H1 (cell line): ENCODE measurements at regions not wholly inside any gene's neighbourhood (a gene's known extent, or its start where the extent isn't known, plus 50 kb on each side); places are given as distances from the start of the nearest gene placed in this dataset.

Experiments used
- CTCF ChIA-PET: fragments of 300-600 bp; sonication (Branson Sonifier 250); formaldehyde crosslinking; loops from one replicate; lab custom pipeline; 2021; ENCODE audit not compliant: partially characterized antibody; lab: Charles Lee
- POLR2A ChIA-PET: fragments of 300-600 bp; sonication (Branson Sonifier 250); formaldehyde crosslinking; loops from one replicate; lab custom pipeline; 2021; ENCODE audit warnings: inconsistent platforms; ENCODE audit not compliant: partially characterized antibody; lab: Charles Lee
- DNase-seq, 2 experiments: peaks; one replicate each; pipeline versions ENCODE4 v3.0.0 to v3.0.0-alpha.2; 2010 to 2022; ENCODE audit warnings: low spot score in 2 of 2, low read depth in 1 of 2, mixed read lengths in 1 of 2
- FAIRE-seq: peaks from 2 replicates; lab custom pipeline; 2011; peaks lifted over from hg19 to GRCh38; lab: Jason Lieb, UNC
- H2AFZ ChIP-seq: 2 replicates; pipeline ENCODE4 v1.8.1; 2012; ENCODE audit warnings: low read length, inconsistent platforms
- H2AK5ac ChIP-seq: 2 replicates; pipeline ENCODE4 v1.6.1; 2013; ENCODE audit warnings: low read depth, low read length
- H2BK120ac ChIP-seq: replicated peaks from 2 replicates; pipeline ENCODE3; 2013; ENCODE audit warnings: low read depth, low read length, inconsistent platforms
- H2BK12ac ChIP-seq: 2 replicates; pipeline ENCODE4 v1.6.1; 2013; ENCODE audit warnings: low read depth, low read length
- H2BK15ac ChIP-seq: 2 replicates; pipeline ENCODE4 v1.6.1; 2013; ENCODE audit warnings: low read length
- H2BK20ac ChIP-seq: 2 replicates; pipeline ENCODE4 v1.6.1; 2013; ENCODE audit warnings: low read length
- H2BK5ac ChIP-seq: 2 replicates; pipeline ENCODE4 v1.6.1; 2013; ENCODE audit warnings: low read depth, low read length
- H3K14ac ChIP-seq: 2 replicates; pipeline ENCODE4 v1.6.1; 2013; ENCODE audit warnings: inconsistent platforms; ENCODE audit not compliant: insufficient read length
- H3K18ac ChIP-seq: 2 replicates; pipeline ENCODE4 v1.6.1; 2013; ENCODE audit warnings: low read length; ENCODE audit errors: extremely low read depth
- H3K23ac ChIP-seq: 2 replicates; pipeline ENCODE4 v1.6.1; 2013; ENCODE audit warnings: inconsistent platforms; ENCODE audit not compliant: insufficient read length
- H3K23me2 ChIP-seq: 2 replicates; pipeline ENCODE4 v1.6.1; 2013; ENCODE audit warnings: low read depth, low read length
- H3K27ac ChIP-seq: 2 replicates; pipeline ENCODE4 v1.6.1; 2011; ENCODE audit warnings: low read depth, low read length, inconsistent platforms
- H3K27me3 ChIP-seq, 4 experiments: replicated peaks in 1 of 4; 1 replicate in 1 of 4; 2 replicates in 3 of 4; pipeline versions ENCODE4 v1.6.1 to v1.8.1; 2011 to 2013; ENCODE audit warnings: low read length in 3 of 4, mild to moderate bottlenecking in 3 of 4, inconsistent platforms in 2 of 4, mixed read lengths in 2 of 4, moderate library complexity in 1 of 4; ENCODE audit not compliant: control insufficient read depth in 3 of 4, insufficient read depth in 3 of 4; ENCODE audit errors: extremely low read depth in 1 of 4
- H3K36me3 ChIP-seq, 4 experiments: 2 replicates each; pipeline versions ENCODE4 v1.6.1 to v1.8.1; 2011 to 2013; ENCODE audit warnings: mild to moderate bottlenecking in 4 of 4, low read length in 3 of 4, moderate library complexity in 2 of 4, control low read depth in 1 of 4, inconsistent platforms in 1 of 4; ENCODE audit not compliant: insufficient read depth in 4 of 4, control insufficient read depth in 2 of 4
- H3K4ac ChIP-seq: replicated peaks from 2 replicates; pipeline ENCODE3; 2013; ENCODE audit warnings: low read length, low read depth, mixed read lengths, inconsistent platforms; ENCODE audit not compliant: insufficient read length
- H3K4me1 ChIP-seq, 4 experiments: replicated peaks in 1 of 4; 1 replicate in 1 of 4; 2 replicates in 3 of 4; pipeline versions ENCODE4 v1.6.1 to v1.8.1; 2011 to 2013; ENCODE audit warnings: low read length in 3 of 4, inconsistent platforms in 2 of 4, mixed read lengths in 1 of 4; ENCODE audit not compliant: insufficient read depth in 4 of 4, control insufficient read depth in 3 of 4
- H3K4me2 ChIP-seq, 2 experiments: 2 replicates each; pipeline versions ENCODE4 v1.6.1 to v1.8.1; 2011 to 2013; ENCODE audit warnings: low read depth in 2 of 2, low read length in 2 of 2, control low read depth in 1 of 2, inconsistent platforms in 1 of 2, mild to moderate bottlenecking in 1 of 2; ENCODE audit not compliant: insufficient read depth in 1 of 2
- H3K4me3 ChIP-seq, 4 experiments: fragments of 200-600, 300-600 bp in 1 of 4; sonication (generic), shearing (Covaris generic), sonication (Bioruptor Twin) in 1 of 4; 2 replicates each; pipeline versions ENCODE4 v1.5.1 to v1.8.1; 2011 to 2016; ENCODE audit warnings: low read length in 4 of 4, low read depth in 3 of 4, control low read depth in 2 of 4, inconsistent platforms in 2 of 4, mild to moderate bottlenecking in 2 of 4, mixed read lengths in 1 of 4, moderate library complexity in 1 of 4; ENCODE audit not compliant: insufficient read depth in 2 of 4; ENCODE audit errors: extremely low read depth in 1 of 4
- H3K56ac ChIP-seq: replicated peaks from 2 replicates; pipeline ENCODE3; 2013; ENCODE audit warnings: low read depth, mild to moderate bottlenecking, mixed read lengths, low read length, inconsistent platforms; ENCODE audit not compliant: insufficient read length
- H3K79me1 ChIP-seq: 2 replicates; pipeline ENCODE4 v1.6.1; 2013; ENCODE audit warnings: low read depth, low read length, control low read depth
- H3K79me2 ChIP-seq, 2 experiments: 2 replicates each; pipeline versions ENCODE4 v1.6.1 to v1.8.1; 2012 to 2013; ENCODE audit warnings: low read length in 2 of 2, mild to moderate bottlenecking in 2 of 2, inconsistent platforms in 1 of 2; ENCODE audit not compliant: insufficient read depth in 2 of 2, control insufficient read depth in 1 of 2
- H3K9ac ChIP-seq, 4 experiments: replicated peaks in 1 of 4; 1 replicate in 1 of 4; 2 replicates in 3 of 4; pipeline versions ENCODE4 v1.6.1 to v1.8.1; 2011 to 2013; ENCODE audit warnings: low read depth in 3 of 4, low read length in 3 of 4, control low read depth in 2 of 4, mild to moderate bottlenecking in 2 of 4, moderate library complexity in 2 of 4, inconsistent platforms in 1 of 4; ENCODE audit errors: extremely low read depth in 1 of 4
- H3K9me3 ChIP-seq, 2 experiments: 2 replicates each; pipeline versions ENCODE4 v1.6.1 to v1.8.1; 2012 to 2013; ENCODE audit warnings: mild to moderate bottlenecking in 2 of 2, moderate library complexity in 2 of 2, control low read depth in 1 of 2, inconsistent platforms in 1 of 2, low read depth in 1 of 2, low read length in 1 of 2, mixed read lengths in 1 of 2; ENCODE audit not compliant: insufficient read depth in 2 of 2
- H4K20me1 ChIP-seq, 2 experiments: replicated peaks in 1 of 2; 2 replicates each; pipeline versions ENCODE3 to v1.8.1; 2011 to 2013; ENCODE audit warnings: inconsistent platforms in 2 of 2, low read length in 2 of 2, mild to moderate bottlenecking in 1 of 2; ENCODE audit not compliant: insufficient read depth in 2 of 2, control insufficient read depth in 1 of 2
- H4K5ac ChIP-seq: 2 replicates; pipeline ENCODE4 v1.6.1; 2013; ENCODE audit warnings: low read length, low read depth, mixed read lengths, inconsistent platforms; ENCODE audit not compliant: insufficient read length
- H4K8ac ChIP-seq: 2 replicates; pipeline ENCODE4 v1.8.0; 2013; ENCODE audit warnings: mild to moderate bottlenecking, moderate library complexity, low read length, inconsistent platforms; ENCODE audit not compliant: insufficient read depth; ENCODE audit errors: extremely low read depth
- H4K91ac ChIP-seq: replicated peaks from 2 replicates; pipeline ENCODE3; 2013; ENCODE audit warnings: low read length, mixed read lengths, inconsistent platforms; ENCODE audit not compliant: insufficient read length
- BCL11A ChIP-seq, 2 experiments: IDR thresholded peaks; one replicate each; pipeline ENCODE4 v1.6.1; 2011; ENCODE audit warnings: low read depth in 2 of 2, low read length in 2 of 2, mild to moderate bottlenecking in 2 of 2
- CEBPB ChIP-seq: IDR thresholded peaks from 2 replicates; pipeline ENCODE4 v1.6.1; 2012; ENCODE audit warnings: low read depth, low read length
- CHD2 ChIP-seq: IDR thresholded peaks from 2 replicates; pipeline ENCODE4 v1.6.1; 2012; ENCODE audit warnings: low read length, improper control_type of control experiment
- CTBP2 ChIP-seq: IDR thresholded peaks from 2 replicates; pipeline ENCODE4 v1.7.0; 2011; ENCODE audit warnings: borderline replicate concordance, mild to moderate bottlenecking, moderate library complexity, mixed read lengths, low read length; ENCODE audit not compliant: insufficient read depth, insufficient read length
- EZH2 ChIP-seq: fragments of 200-600 bp; sonication (generic); IDR thresholded peaks from 2 replicates; pipeline ENCODE4 v1.7.1; 2012; ENCODE audit warnings: low read depth, mild to moderate bottlenecking, moderate library complexity, low read length, inconsistent platforms; ENCODE audit not compliant: severe bottlenecking
- HDAC6 ChIP-seq: IDR thresholded peaks from one replicate; pipeline ENCODE4 v1.7.1; 2012; ENCODE audit warnings: low read depth, mild to moderate bottlenecking, inconsistent platforms, low read length, moderate library complexity
- KDM4A ChIP-seq: IDR thresholded peaks from one replicate; pipeline ENCODE4 v1.7.1; 2012; ENCODE audit warnings: low read depth, mild to moderate bottlenecking, moderate library complexity, low read length, inconsistent platforms; ENCODE audit not compliant: severe bottlenecking
- NANOG ChIP-seq: IDR thresholded peaks from 2 replicates; pipeline ENCODE4 v1.6.1; 2011; ENCODE audit warnings: low read length, low read depth, mild to moderate bottlenecking, inconsistent platforms; ENCODE audit not compliant: insufficient read depth, poor library complexity, severe bottlenecking
- PHF8 ChIP-seq: fragments of 200-600 bp; sonication (generic); conservative IDR thresholded peaks from 2 replicates; pipeline ENCODE4 v1.7.1; 2012; ENCODE audit warnings: low read depth, mild to moderate bottlenecking, inconsistent platforms, low read length, moderate library complexity
- SIN3A ChIP-seq, 2 experiments: IDR thresholded peaks in 1 of 2; conservative IDR thresholded peaks in 1 of 2; 2 replicates each; pipeline ENCODE4 v1.6.1; 2011 to 2012; ENCODE audit warnings: low read length in 2 of 2, improper control_type of control experiment in 1 of 2, low read depth in 1 of 2, mild to moderate bottlenecking in 1 of 2
- SIRT6 ChIP-seq: IDR thresholded peaks from one replicate; pipeline ENCODE4 v1.7.1; 2012; ENCODE audit warnings: low read length, inconsistent platforms
- SP2 ChIP-seq: IDR thresholded peaks from 2 replicates; pipeline ENCODE4 v1.6.1; 2012; ENCODE audit warnings: mild to moderate bottlenecking, low read length, inconsistent platforms
- TAF7 ChIP-seq: optimal IDR thresholded peaks from 2 replicates; pipeline ENCODE3; 2011; ENCODE audit warnings: low read depth, mild to moderate bottlenecking, inconsistent platforms, low read length, moderate library complexity, borderline replicate concordance
- TBP ChIP-seq: IDR thresholded peaks from 2 replicates; pipeline ENCODE4 v1.6.1; 2011; ENCODE audit warnings: low read depth, low read length, improper control_type of control experiment
- TCF12 ChIP-seq: IDR thresholded peaks from 2 replicates; pipeline ENCODE4 v1.6.1; 2011; ENCODE audit warnings: low read depth, mild to moderate bottlenecking, low read length
- ZNF274 ChIP-seq: IDR thresholded peaks from 2 replicates; pipeline ENCODE4 v1.7.0; 2012; ENCODE audit warnings: low read length, borderline replicate concordance; ENCODE audit errors: extremely low read depth
- WGBS, 2 experiments: shearing (Covaris generic) in 1 of 2; methylation state at CpG; one replicate each; pipeline versions ENCODE4 v1.1.6 to v1.1.7; 2013 to 2015; ENCODE audit warnings: low lambda C conversion rate in 2 of 2, mixed read lengths in 2 of 2, inconsistent platforms in 1 of 2, low coverage in 1 of 2, missing lambda C conversion rate in 1 of 2; ENCODE audit not compliant: insufficient replicate concordance in 2 of 2, insufficient coverage in 1 of 2, insufficient read length in 1 of 2; ENCODE audit errors: extremely low coverage in 1 of 2, missing lambda C conversion rate in 1 of 2; 5-methylcytosine and 5-hydroxymethylcytosine counted together

GRCh38 chr7:91543646-91544045 lies 279.4 kb downstream of the FZD1 start:
- Histone ChIP-seq H3K14ac (no peak overlapping the region), H2BK120ac (no peak overlapping the region), H4K8ac (no peak overlapping the region), H3K18ac (no peak overlapping the region), H2BK5ac (no peak overlapping the region), H3K4ac (no peak overlapping the region), H3K4me2 (no peak overlapping the region), H3K23me2 (no peaks in the 10 kb centered on the region), H3K9ac (no peak overlapping the region), H3K27ac (no peak overlapping the region), H4K91ac (no peak overlapping the region), H3K4me3 (no peak overlapping the region), H3K56ac (no peak overlapping the region), H4K5ac (no peak overlapping the region), H2BK15ac (no peak overlapping the region), H3K27me3 (no peaks in the 10 kb centered on the region), H2BK12ac (no peak overlapping the region), H3K36me3 (no peaks in the 10 kb centered on the region), H2BK20ac (no peak overlapping the region), H3K23ac (no peak overlapping the region), H2AK5ac (no peak overlapping the region), H3K79me2 (no peaks in the 10 kb centered on the region), H3K9me3 (no peaks in the 10 kb centered on the region), H4K20me1 (no peaks in the 10 kb centered on the region), H3K4me1 (no peaks in the 10 kb centered on the region), H3K79me1 (no peaks in the 10 kb centered on the region), H2AFZ (no peak overlapping the region)
- ChIA-PET POLR2A (no interaction called here), CTCF (interaction anchor here (0.9 kb wide), 1 partner anchor 16 kb away, joined by 3 read pairs; no protein-coding TSS in a partner anchor)
- 93% methylated on average over 1 of the region's 1 CpG; no CpG with 5 or more reads in 1 of the 2 experiments for WGBS, 2 experiments
- DNase-seq (no peak), FAIRE-seq (no peak)
- TF ChIP-seq BCL11A (IDR thresholded peaks at IDR 0.05; ENCODE audit: low read depth in 2 of 2, low read length in 2 of 2) (no peak), CEBPB (no peak), SIRT6 (no peak), TAF7 (no peak), TBP (no peak), TCF12 (no peak), PHF8 (no peak), HDAC6 (no peak), EZH2 (no peak), KDM4A (no peak), ZNF274 (no peak), SIN3A (conservative IDR thresholded peaks at IDR 0.05 in 1 of 2, IDR thresholded peaks at IDR 0.05 in 1 of 2; ENCODE audit: low read depth in 1 of 2, low read length in 2 of 2) (no peak), SP2 (no peak), CHD2 (no peak), CTBP2 (no peak), NANOG (no peak)
